Endothelial cell of umbilical vein (primary cell): ENCODE measurements at regions not wholly inside any gene's neighbourhood (a gene's known extent, or its start where the extent isn't known, plus 50 kb on each side); places are given as distances from the start of the nearest gene placed in this dataset.

Experiments
- JUN ChIP-seq: IDR thresholded peaks from 2 replicates; pipeline ENCODE4 v1.6.1; 2011; ENCODE audit warnings: borderline replicate concordance, low read depth; ENCODE audit not compliant: insufficient read length, insufficient read depth
- TF ChIP-seq, protein P1 (sequence below), 2 donors: IDR thresholded peaks; 1 replicate in 1 of 2; 2 replicates in 1 of 2; pipeline ENCODE4 v1.5.1; 2011; ENCODE audit warnings: low read length in 2 of 2, mild to moderate bottlenecking in 2 of 2, moderate library complexity in 2 of 2, control low read depth in 1 of 2, inconsistent platforms in 1 of 2, low read depth in 1 of 2; ENCODE audit not compliant: insufficient read depth in 1 of 2; ENCODE audit errors: extremely low read depth in 1 of 2

DNA sequence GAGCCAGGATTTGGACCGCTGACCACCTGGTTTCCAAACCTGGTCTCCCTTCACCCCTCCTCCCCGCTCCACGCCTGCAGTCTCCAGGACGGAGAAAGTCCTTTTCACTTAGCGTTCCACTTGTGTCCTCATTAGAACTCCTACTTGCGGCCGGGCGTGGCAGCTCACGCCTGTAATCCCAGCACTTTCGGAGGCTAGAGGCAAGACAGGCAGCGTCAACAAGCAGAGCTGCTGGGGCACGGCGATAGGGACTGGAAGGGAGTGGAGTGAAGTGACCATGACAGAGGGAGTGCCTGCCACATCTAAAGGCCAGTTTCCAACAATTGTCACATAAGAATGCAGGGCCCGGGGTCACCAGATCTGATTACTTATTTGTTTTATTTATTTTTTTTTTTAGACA is 132.5 kb upstream of the NCOR2 start:
- TF ChIP-seq, protein P1, sequence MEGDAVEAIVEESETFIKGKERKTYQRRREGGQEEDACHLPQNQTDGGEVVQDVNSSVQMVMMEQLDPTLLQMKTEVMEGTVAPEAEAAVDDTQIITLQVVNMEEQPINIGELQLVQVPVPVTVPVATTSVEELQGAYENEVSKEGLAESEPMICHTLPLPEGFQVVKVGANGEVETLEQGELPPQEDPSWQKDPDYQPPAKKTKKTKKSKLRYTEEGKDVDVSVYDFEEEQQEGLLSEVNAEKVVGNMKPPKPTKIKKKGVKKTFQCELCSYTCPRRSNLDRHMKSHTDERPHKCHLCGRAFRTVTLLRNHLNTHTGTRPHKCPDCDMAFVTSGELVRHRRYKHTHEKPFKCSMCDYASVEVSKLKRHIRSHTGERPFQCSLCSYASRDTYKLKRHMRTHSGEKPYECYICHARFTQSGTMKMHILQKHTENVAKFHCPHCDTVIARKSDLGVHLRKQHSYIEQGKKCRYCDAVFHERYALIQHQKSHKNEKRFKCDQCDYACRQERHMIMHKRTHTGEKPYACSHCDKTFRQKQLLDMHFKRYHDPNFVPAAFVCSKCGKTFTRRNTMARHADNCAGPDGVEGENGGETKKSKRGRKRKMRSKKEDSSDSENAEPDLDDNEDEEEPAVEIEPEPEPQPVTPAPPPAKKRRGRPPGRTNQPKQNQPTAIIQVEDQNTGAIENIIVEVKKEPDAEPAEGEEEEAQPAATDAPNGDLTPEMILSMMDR (IDR thresholded peaks at IDR 0.05; ENCODE audit: extremely low read depth in 1 of 2, insufficient read depth in 1 of 2, low read depth in 1 of 2, low read length in 2 of 2): no peak
- TF ChIP-seq JUN: no peak
